ENCODE measurements at regions not wholly inside any gene's neighbourhood (a gene's known extent, or its start where the extent isn't known, plus 50 kb on each side); places are given as distances from the start of the nearest gene placed in this dataset.

- no peak for TF ChIP-seq POLR2A (IDR thresholded peaks at IDR 0.05; ENCODE audit: low read length)
- TF ChIP-seq GATA1 (IDR thresholded peaks at IDR 0.05; ENCODE audit: low read depth, low read length): no peak
Observed at GRCh38 chr11:34827228-34827627, 89.0 kb downstream of the APIP start.
